H54 (cell line): ENCODE measurements at regions not wholly inside any gene's neighbourhood (a gene's known extent, or its start where the extent isn't known, plus 50 kb on each side); places are given as distances from the start of the nearest gene placed in this dataset.

Experiments used
- DNase-seq: peaks from one replicate; pipeline ENCODE4 v3.0.0; 2011; ENCODE audit warnings: low spot score, mixed read lengths; ENCODE audit not compliant: insufficient read length
- FAIRE-seq: peaks from 3 replicates; lab custom pipeline; 2011; peaks lifted over from hg19 to GRCh38; lab: Jason Lieb, UNC
- POLR2A ChIP-seq: IDR thresholded peaks from 2 replicates; pipeline ENCODE4 v1.6.1; 2011; ENCODE audit warnings: low read depth, mild to moderate bottlenecking, low read length

- TF ChIP-seq POLR2A = no peak
- no peak for DNase-seq
- no peak for FAIRE-seq
These were observed 274.4 kb upstream of the RORA start for GRCh38 chr15:61503383-61503969.

GRCh38 chr15:61501815-61502389 lies 272.8 kb upstream of the RORA start:
- DNase-seq = no peak
- no peak for TF ChIP-seq POLR2A
- FAIRE-seq = no peak

- DNase-seq (no peak), FAIRE-seq (no peak)
- no peak for TF ChIP-seq POLR2A
These were observed 272.0 kb upstream of the RORA start for GRCh38 chr15:61500951-61501620.

- FAIRE-seq (no peak), DNase-seq (no peak)
- TF ChIP-seq POLR2A = no peak
These were observed 271.4 kb upstream of the RORA start for GRCh38 chr15:61500523-61500922.

DNA sequence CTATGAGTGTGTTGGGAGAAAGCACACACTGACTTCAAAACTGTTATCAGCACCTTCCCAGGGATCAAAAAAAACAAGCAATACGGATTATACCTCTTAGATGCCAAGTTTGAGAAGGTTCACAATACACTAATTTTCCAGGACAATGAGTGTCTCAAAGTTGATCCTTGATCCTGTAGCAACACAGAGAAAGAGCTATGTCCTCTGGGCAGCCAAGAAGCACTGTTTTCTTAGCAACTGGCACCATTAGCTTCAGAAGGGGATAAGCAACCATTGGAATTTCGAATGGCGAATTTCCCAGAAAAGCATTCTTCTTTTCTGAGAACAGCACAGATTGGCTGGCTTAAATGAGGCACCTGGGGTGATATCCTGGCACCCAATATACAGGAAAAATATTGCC lies 270.3 kb upstream of the RORA start:
- TF ChIP-seq POLR2A = no peak
- FAIRE-seq (no peak), DNase-seq (no peak)

DNA sequence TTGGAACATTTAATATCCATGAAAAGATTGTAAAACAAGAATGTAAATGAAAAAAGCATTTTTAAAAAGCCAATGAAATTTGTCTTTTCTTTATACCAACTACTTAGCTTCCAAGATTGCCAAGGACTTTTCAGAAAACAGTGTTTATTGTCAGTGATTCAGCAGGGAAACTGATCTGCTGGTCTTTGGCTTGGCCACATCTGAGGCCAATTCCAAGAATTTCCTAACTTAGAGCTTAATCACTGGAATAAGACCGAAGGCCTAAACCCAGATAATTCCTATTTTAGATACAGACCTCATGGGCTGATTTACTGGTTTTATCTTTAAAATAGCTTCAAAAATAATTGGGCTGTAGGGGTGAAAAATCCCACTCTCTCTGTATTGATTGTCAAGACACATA lies 260.5 kb upstream of the RORA start:
- DNase-seq (no peak), FAIRE-seq (no peak)
- TF ChIP-seq POLR2A = no peak

- DNase-seq (no peak), FAIRE-seq (no peak)
- TF ChIP-seq POLR2A = no peak
These were observed 254.5 kb upstream of the RORA start for GRCh38 chr15:61483599-61483998.

GRCh38 chr15:61481886-61482285 lies 252.8 kb upstream of the RORA start:
- no peak for DNase-seq
- no peak for FAIRE-seq
- TF ChIP-seq POLR2A = no peak

- no peak for TF ChIP-seq POLR2A
- no peak for FAIRE-seq
These were observed 251.8 kb upstream of the RORA start for GRCh38 chr15:61480863-61481262.

GRCh38 chr15:61480295-61480694 lies 251.2 kb upstream of the RORA start:
- no peak for TF ChIP-seq POLR2A
- FAIRE-seq (no peak), DNase-seq (no peak)

More at GRCh38 chr15:61480863-61481262, 251.8 kb upstream of the RORA start:
- no peak for DNase-seq

GRCh38 chr15:61479613-61480012 lies 250.5 kb upstream of the RORA start:
- no peak for TF ChIP-seq POLR2A
- FAIRE-seq = no peak
- no peak for DNase-seq

GRCh38 chr15:61476741-61477140 lies 247.6 kb upstream of the RORA start:
- no peak for DNase-seq
- no peak for TF ChIP-seq POLR2A
- FAIRE-seq = no peak

DNA sequence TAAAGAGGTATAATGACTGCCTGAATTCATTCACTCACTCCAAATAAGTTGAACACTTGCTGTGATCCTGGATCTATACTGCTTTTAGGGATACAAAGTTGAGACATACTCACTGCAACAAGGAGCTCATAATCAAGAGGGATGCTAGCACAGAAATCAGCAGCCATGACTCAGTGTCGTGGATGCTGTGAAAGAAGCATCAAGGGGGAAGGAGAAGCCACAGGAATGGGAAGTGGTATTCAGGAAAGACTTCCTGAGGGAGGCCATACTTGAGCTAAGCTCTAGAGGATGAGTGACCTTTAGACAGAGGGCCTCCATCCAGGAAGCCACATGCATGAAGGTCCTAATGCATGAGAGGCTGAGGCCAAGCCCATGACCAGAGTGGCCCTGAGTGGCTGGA lies 245.7 kb upstream of the RORA start:
- no peak for FAIRE-seq
- no peak for TF ChIP-seq POLR2A
- no peak for DNase-seq

DNA sequence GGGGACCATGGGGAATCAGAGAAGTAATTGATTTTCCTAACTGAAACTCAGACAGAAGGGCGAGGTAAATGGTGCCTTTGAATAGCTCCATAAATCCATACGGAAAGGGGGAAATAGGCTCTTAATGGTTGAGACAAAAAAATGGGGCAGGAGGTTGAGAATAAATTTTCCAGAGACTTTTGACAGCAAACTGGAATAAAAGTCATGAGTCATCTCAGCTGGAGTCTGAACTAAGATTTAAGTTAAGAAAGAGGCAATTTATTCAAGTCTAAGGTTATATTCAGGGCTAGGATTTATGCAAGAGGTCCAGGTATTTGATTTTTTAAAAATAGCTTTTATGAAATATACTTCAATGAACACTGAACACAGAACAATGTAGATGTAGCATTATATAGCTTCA lies 238.7 kb upstream of the RORA start:
- FAIRE-seq = no peak
- DNase-seq = no peak
- TF ChIP-seq POLR2A = no peak
